DMS 273 (cell line): ENCODE measurements at regions not wholly inside any gene's neighbourhood (a gene's known extent, or its start where the extent isn't known, plus 50 kb on each side); places are given as distances from the start of the nearest gene placed in this dataset.
A peak's percentile ranks its signal among the peaks of the same experiment; 100 is the strongest.

Experiments
- DNase-seq: peaks from one replicate; lab custom pipeline; 2025; ENCODE audit not compliant: unreplicated experiment; lab: John Stamatoyannopoulos, UW

- DNase-seq: no peak
Measured at GRCh38 chr5:125564317-125564975, 818.0 kb upstream of the ZNF608 start.

DNA sequence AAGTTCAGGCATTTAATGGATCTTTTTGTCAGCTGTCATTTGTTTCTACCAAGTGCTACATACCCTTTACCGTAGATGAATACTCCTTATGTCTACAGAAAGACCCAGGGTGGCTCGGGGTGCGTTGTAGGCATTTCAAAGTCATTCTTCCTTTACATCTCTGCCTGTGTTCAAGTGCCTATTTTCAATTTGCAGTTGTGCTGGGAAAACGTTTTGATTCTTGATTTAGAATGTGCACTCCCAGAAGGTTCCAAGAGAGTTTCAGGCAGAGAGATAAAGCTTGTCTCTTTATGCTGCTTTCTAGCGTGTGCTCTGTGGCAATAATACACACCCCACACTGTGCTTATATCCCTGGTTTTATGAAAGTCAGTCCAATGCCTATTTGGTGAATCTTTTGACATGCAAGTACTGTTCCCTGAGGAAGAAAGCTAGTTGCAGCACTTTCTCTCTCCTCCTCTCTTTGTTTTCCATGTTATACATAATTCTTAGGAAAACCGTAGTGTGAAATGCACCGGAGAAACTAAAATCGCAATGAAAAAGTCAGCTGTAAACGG, 828.1 kb upstream of the ZNF608 start:
- DNase-seq: no peak

- DNase-seq: no peak
Measured at GRCh38 chr5:125575171-125575890, 828.9 kb upstream of the ZNF608 start.

DNA sequence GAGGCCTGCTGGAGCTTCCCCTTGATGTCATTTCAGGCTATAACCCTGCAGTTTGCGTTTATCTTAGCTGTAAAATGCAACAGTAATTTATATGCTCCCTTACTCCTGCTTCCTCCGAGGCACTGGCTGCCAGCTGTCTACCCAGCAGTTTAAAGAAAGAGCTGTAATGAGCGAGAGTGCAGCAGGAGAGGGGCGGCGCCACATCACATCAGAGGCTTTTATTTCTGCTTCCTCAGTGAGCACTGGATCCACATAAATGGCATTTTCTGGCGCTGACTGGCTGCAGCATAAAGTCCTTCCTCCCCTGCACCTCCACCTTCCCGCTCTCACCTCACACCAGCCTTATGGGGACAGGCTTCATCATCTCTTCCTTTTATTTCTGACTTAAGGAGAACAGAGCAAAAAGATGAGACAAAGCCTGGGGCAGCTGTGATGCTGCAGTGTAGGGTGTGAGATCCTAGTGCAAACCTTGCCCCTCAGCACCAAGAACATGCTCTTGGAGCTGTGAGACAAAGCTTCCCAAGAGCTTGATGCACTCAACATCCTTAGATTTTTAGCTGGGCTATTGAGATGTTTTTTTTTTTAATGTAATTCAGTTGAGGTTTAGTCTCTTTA, 829.6 kb upstream of the ZNF608 start:
- peak; percentile 87 for DNase-seq

DNA sequence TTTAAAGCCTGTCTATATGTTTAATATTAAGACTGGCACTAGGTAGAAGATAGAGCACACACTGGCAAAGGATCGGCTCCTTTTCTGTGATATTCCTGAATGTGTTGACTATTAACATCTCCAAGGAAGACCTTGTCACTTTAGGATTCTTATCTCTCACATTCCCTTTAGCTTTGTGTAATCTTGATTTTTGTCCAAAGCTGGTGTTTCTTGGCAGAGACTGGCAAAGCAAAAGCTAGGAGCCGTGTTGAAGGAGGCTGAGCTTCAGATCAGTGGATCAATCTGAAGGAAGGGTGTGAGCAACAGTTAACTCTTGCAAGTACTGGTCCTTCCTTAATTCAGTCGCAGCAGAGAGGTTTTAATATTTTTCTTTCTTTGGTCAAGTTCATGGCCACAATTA, 830.4 kb upstream of the ZNF608 start:
- DNase-seq: no peak

DNA sequence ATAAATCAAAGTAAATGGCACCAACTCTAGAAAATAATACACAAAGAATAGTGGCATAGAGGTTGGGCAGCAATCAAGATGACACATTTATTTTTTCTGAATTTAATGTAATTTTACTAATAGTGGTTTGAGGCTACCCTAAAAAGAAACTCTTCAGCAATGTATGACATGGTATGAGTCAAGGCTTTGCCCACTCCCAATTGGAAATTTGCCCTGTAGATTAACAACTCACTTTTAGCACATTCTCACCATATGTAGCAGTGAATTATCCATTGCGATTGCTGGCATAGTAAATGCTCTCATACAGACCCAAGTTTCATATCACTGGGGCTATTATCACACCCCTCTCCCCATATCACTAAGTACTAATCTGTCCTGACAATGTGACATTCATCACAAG, 832.1 kb upstream of the ZNF608 start:
- DNase-seq: no peak

GRCh38 chr5:125579182-125579581, 832.7 kb upstream of the ZNF608 start:
- DNase-seq: no peak

DNA sequence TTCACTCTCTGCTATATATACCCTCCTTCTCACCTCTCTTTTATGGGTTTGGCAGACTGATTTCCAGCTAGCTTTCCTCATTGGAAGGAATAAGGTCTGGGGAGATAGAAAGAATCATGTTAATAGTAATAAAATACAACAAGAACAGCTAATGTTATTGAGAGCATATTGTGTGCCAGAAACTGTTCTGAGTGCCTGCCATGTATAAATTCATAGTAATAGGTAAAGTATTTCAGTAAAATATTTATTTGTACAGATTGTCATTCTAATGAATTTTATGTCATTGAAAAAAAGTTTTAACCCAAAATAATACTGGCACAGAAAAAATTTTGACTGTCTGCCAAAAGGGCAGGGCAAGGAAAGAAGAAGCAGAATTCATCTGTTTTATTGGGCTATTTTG, 834.9 kb upstream of the ZNF608 start:
- no peak for DNase-seq

DNA sequence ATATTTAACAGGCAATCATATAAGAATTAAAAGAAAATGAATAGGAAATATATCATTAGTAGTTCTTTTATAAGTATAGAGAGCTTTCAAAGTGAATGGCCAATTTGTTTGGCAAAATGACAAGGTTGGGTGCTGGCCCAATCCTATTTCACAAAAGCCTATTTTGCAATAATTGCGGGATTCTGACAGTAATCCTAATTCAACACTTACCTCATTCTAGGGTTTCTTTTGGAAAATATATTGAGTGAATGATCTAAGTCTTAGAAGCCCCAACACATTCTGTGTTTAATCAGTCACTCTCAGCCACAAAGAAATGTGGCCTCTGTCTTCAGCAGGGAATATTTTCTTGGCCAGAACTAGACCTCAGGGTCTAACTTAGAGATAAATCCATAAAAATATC, 835.9 kb upstream of the ZNF608 start:
- DNase-seq: no peak

DNA sequence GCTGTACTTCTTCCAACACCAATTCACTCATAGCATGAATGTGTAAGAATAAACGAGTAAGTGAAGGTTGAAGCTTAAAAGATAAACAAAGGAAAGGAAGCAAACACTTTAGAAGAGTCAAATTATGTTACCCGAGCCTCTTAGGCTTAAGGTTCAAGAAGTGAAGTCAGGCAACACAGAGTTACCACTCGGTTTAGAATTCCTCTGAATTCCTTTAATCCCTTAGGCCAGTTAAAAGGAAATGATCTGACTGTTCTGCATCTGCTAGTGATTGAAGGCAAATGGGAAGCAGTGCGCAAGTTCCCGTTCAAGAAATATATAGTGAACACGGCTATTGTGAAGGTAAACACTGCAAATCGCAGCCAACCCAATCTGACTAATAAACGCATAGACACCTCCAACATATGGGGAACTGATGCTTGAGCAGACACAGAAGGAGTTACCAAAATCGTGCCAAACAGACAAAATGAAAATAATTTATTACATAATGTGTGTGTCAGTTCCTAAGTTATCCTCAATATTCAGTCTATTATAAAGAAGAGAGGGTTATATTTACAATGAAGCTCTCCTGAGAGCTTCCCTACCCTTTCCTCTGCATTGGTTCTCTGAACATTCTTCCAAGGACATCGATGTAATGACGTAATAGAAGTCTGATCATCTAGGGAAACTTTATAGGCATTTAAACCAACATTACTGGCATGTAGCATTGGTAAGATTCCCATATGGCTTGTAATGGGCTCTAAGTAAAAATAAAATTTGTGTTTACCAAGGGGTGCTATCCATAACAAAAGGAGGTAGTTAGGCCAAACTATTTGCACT, 837.1 kb upstream of the ZNF608 start:
- DNase-seq: no peak

DNA sequence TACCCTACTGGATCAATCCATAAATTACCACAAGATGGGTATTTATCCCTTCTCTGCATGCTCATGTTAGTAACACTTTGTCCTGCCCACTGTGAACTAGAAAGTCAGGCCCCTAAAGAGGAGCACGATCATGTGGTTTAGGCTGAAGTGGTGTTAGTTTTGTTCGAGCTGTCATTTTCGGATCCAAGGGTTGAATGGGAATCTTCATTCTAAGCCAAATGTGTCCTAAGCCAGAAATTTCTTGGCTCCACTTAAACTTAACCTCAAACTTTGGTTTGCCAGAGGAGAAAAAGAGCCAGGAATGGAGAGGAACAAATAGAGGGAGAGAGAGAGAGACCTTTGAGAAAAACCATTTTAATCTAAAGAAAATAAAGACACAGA, 837.7 kb upstream of the ZNF608 start:
- no peak for DNase-seq

DNA sequence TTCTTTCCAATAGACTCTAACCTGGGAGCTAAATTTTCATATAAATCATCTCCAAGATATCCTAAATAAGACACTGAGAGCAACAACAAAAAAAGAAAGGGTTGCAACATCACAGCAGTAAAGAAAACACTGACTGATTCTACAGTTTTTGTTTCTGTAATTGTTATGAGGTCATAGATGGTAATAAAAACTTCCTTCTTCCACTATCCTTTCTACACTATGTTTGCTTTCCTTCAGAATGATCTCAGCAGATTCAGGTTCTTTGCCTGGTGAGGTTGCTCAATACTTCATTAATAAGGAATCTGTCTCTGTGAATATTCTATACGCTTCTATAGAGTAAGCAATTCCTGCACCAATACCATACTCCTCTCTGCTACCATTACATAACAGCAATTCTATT, 835.6 kb upstream of the GRAMD2B start:
- DNase-seq: no peak

- DNase-seq: no peak
Measured at GRCh38 chr5:125592856-125593255, 830.4 kb upstream of the GRAMD2B start.

DNA sequence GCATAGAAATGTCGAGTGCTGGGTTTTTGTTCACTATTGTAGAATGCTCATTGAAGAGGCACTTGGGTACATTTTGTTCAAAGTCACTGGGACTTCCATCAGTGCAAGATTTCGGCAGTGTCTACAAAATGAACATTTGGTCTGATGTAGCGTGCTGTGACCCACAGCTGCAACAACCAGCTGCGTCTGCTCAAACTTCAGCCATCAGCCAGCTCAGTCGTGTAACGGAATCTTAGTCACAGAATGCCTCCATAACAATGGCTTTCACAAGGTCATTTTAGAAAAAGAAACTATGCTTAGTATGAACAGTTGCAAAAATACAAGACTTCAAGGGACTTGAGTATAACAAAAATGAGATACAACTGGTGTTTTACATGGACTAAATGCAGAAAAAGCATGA, 828.1 kb upstream of the GRAMD2B start:
- no peak for DNase-seq

GRCh38 chr5:125595845-125596244, 827.4 kb upstream of the GRAMD2B start:
- DNase-seq: no peak

DNA sequence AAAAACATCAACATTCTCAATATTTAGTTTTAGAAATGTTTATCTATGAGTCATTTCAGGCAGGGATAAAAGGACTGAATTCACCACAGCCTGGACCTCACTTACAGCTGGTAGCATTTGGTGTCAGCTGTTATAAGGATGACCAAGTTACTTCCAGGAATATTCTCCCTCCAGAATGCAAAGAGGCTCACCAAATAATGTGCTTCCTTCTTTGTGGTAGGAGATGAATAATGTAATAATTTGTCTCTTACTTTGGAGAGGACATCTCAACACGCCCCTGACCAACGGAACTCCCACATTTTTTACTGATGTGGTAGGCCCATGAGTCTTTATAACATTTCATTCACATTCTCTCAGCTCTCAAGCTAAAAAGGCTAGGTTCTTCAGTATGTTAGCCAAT, 825.9 kb upstream of the GRAMD2B start:
- no peak for DNase-seq

DNA sequence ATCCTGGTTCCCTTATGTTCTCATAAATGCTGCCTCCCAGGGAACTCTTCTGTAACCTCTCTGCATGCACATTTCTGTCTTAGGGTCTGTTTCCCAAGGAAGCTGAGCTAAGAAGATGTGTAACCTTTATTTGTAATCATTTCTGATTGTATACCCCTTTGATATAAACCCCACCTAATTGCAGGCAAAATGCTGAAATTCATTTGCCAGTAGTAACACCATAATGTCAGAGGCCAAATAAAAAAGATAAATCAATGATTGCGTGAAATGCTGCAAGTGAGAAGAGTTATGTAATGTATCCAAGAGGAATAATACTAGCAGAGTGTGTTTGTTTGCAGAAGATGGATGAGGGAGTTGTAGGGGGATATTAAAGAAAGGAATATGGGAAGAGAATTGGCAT, 822.6 kb upstream of the GRAMD2B start:
- no peak for DNase-seq

- DNase-seq: no peak
Measured at GRCh38 chr5:125602184-125602583, 821.0 kb upstream of the GRAMD2B start.

- no peak for DNase-seq
Measured at GRCh38 chr5:125603321-125603720, 819.9 kb upstream of the GRAMD2B start.

DNA sequence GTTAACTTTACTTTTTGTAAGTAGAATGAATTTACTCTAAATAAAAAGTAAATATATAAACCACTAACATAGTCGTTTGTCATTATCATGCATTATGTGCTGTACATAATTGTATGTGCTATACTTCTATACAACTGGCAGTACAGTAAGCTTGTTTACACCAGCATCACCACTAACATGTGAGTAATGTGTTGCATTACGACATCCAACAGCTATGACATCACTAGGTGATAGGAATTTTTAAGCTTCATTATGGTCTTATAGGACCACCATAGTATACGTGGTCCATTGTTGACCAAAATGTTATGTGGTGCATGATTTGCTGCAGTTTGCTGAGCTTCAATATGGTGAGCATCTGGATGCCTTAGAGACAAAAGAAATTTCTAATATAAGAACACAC, 819.1 kb upstream of the GRAMD2B start:
- no peak for DNase-seq

DNA sequence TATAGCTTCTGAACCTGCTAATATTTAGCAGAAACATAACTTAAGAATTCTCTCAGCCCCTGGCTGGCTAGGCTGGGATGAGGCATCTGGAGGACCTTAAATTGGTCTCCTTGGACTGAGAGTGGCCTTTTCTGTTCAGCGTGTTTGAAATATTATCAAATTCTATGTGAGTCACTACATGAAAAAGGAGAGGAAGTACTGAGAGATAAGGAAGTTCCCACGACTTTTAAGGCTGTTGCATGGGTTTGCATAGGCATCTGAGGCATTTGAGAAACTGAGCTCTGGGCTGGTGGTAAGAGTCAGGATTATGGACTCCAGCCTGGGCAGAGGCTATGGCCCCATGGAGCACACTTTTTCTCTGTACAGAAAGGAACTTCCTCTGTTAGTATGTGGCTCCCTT, 816.2 kb upstream of the GRAMD2B start:
- no peak for DNase-seq
